ENCODE measurements at regions not wholly inside any gene's neighbourhood (a gene's known extent, or its start where the extent isn't known, plus 50 kb on each side); places are given as distances from the start of the nearest gene placed in this dataset.

- Mint-ChIP-seq H3K36me3 (ENCODE audit: insufficient read depth) (no peaks in the 10 kb centered on the region), H3K4me3 (no peak overlapping the region), H3K9me3 (no peaks in the 10 kb centered on the region), H3K27me3 (peaks cover 9 to 18% of the 10 kb centered on the region in 2 donors), H3K4me1 (ENCODE audit: low read depth in 2 of 2) (peaks cover 0 to 2% of the 10 kb centered on the region in 2 donors), H3K27ac (no peak overlapping the region)
- ATAC-seq (replicated peaks) (no peak), DNase-seq (no peak)
Measured at GRCh38 chr5:82346399-82347165, 68.4 kb upstream of the RPS23 start.

DNA sequence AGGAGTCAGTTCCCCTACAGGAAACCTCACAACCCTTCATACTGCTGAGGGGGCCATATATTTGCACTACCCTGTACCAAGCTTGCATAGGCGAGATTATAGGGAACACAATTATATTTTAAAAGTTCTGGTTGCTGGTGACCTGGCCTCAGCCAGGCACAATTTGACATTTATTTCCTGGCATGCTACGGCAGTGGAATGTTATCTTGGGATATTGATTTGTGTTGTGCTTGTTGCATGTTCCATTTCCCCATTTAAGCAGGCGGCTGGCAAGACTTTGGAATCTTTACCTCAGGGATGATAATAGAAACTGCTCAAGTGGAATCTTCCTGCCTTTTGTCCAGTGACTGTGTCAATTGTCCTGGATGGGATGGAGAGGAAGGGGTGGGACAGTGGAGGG lies 67.0 kb upstream of the RPS23 start:
- DNase-seq (no peak), ATAC-seq (replicated peaks) (no peak)
- H3K4me3 Mint-ChIP-seq = no peak overlapping the region
- H3K27me3 Mint-ChIP-seq = peaks cover 16 to 29% of the 10 kb centered on the region in 2 donors
- no peaks in the 10 kb centered on the region for H3K9me3 Mint-ChIP-seq
- peaks cover 0 to 4% of the 10 kb centered on the region in 2 donors for H3K4me1 Mint-ChIP-seq (ENCODE audit: low read depth in 2 of 2)
- no peak overlapping the region for H3K27ac Mint-ChIP-seq
- H3K36me3 Mint-ChIP-seq (ENCODE audit: insufficient read depth) = no peaks in the 10 kb centered on the region

DNA sequence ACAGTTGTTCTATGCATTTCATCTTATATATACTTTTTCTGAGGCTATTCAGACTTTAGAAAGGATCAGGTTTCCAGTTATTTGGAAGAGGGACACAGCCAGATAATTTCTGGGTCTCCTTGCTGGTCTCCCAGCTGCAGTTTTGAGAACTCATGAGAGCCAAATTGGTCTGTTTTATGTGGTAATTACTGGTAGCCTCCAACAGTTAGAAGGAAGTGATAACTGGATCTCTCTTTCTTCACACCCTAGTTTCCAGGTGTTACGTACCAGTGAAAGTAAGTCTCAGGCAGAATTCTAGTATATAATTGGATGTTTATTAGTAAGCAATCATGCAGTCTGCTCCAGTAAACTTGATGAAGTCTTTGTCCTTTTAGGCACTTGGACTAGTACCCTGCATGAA lies 63.2 kb upstream of the RPS23 start:
- no peak overlapping the region for H3K4me3 Mint-ChIP-seq
- peaks cover 18 to 44% of the 10 kb centered on the region in 2 donors for H3K27me3 Mint-ChIP-seq
- DNase-seq (no peak), ATAC-seq (replicated peaks) (no peak)
- H3K27ac Mint-ChIP-seq = no peak overlapping the region
- H3K9me3 Mint-ChIP-seq = no peaks in the 10 kb centered on the region
- H3K4me1 Mint-ChIP-seq (ENCODE audit: low read depth in 2 of 2) = peaks cover 0 to 4% of the 10 kb centered on the region in 2 donors
- H3K36me3 Mint-ChIP-seq (ENCODE audit: insufficient read depth) = no peaks in the 10 kb centered on the region

GRCh38 chr5:82340799-82341198 lies 62.6 kb upstream of the RPS23 start:
- H3K36me3 Mint-ChIP-seq (ENCODE audit: insufficient read depth) = no peaks in the 10 kb centered on the region
- DNase-seq (no peak), ATAC-seq (replicated peaks) (no peak)
- no peak overlapping the region for H3K4me3 Mint-ChIP-seq
- peaks cover 18 to 44% of the 10 kb centered on the region in 2 donors for H3K27me3 Mint-ChIP-seq
- no peak overlapping the region for H3K27ac Mint-ChIP-seq
- no peaks in the 10 kb centered on the region for H3K9me3 Mint-ChIP-seq
- H3K4me1 Mint-ChIP-seq (ENCODE audit: low read depth in 2 of 2) = peaks cover 0 to 4% of the 10 kb centered on the region in 2 donors

DNA sequence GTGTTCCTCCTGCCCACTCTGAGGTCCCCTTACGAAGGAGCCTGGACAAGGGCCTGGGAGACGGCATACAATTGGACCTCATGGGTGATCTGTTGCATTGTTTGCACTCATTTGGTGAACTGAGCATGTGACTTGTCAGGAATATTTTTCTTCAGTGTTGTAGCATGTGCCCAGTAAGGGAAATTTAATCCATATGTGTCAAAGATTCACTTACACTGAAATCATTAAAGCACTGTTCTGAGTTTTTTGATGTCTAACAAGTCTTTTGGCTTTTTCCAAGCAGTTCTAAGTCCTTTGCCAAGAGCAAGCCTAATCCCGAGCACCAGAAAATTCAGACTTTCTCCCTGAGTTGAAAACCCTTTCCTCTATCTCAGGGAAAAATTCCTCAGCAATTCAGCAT lies 61.6 kb upstream of the RPS23 start:
- peaks cover 0 to 4% of the 10 kb centered on the region in 2 donors for H3K4me1 Mint-ChIP-seq (ENCODE audit: low read depth in 2 of 2)
- ATAC-seq (replicated peaks) = no peak
- DNase-seq = no peak
- H3K4me3 Mint-ChIP-seq = no peak overlapping the region
- H3K36me3 Mint-ChIP-seq (ENCODE audit: insufficient read depth) = no peaks in the 10 kb centered on the region
- no peak overlapping the region for H3K27ac Mint-ChIP-seq
- H3K27me3 Mint-ChIP-seq = peaks cover 18 to 36% of the 10 kb centered on the region in 2 donors
- no peaks in the 10 kb centered on the region for H3K9me3 Mint-ChIP-seq

DNA sequence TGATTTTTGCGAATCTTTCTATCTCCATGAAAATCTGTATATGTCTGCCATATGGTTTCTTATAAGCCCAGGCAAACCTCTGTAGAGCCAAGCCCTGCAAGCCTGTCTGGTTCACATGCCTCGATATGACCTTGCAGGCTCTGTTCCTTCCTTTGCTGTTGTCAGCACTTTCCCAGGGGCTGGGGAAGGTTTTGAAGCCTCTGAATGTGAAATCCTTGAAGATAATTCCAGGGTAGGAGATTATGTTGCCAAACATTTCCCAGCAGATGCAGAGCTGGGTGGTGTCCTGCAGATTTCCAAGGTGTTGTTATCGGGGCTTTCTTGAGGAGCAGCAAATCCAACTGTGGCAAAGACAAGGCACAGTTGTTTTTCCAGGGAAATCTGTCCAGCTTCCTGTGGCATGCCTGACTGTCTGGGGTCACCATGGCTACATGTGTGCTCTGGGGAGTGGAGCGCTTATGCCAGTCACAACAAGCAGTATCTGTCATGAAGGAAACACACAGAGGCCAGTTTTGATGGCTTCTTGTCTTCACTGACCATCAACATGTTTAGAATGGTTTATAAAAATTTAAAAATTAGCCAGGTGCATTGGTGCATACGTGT lies 60.7 kb upstream of the RPS23 start:
- no peaks in the 10 kb centered on the region for H3K9me3 Mint-ChIP-seq
- peaks cover 15 to 31% of the 10 kb centered on the region in 2 donors for H3K27me3 Mint-ChIP-seq
- peaks cover 0 to 4% of the 10 kb centered on the region in 2 donors for H3K4me1 Mint-ChIP-seq (ENCODE audit: low read depth in 2 of 2)
- no peaks in the 10 kb centered on the region for H3K36me3 Mint-ChIP-seq (ENCODE audit: insufficient read depth)
- DNase-seq (no peak), ATAC-seq (replicated peaks) (no peak)
- no peak overlapping the region for H3K27ac Mint-ChIP-seq
- no peak overlapping the region for H3K4me3 Mint-ChIP-seq

- DNase-seq = no peak
- no peak overlapping the region for H3K27ac Mint-ChIP-seq
- no peak overlapping the region for H3K4me3 Mint-ChIP-seq
- H3K9me3 Mint-ChIP-seq = no peaks in the 10 kb centered on the region
- peaks cover 0 to 4% of the 10 kb centered on the region in 2 donors for H3K4me1 Mint-ChIP-seq (ENCODE audit: low read depth in 2 of 2)
- ATAC-seq (replicated peaks) = no peak
- peaks cover 12 to 26% of the 10 kb centered on the region in 2 donors for H3K27me3 Mint-ChIP-seq
- H3K36me3 Mint-ChIP-seq (ENCODE audit: insufficient read depth) = no peaks in the 10 kb centered on the region
Measured at GRCh38 chr5:82336959-82337351, 58.8 kb upstream of the RPS23 start.

DNA sequence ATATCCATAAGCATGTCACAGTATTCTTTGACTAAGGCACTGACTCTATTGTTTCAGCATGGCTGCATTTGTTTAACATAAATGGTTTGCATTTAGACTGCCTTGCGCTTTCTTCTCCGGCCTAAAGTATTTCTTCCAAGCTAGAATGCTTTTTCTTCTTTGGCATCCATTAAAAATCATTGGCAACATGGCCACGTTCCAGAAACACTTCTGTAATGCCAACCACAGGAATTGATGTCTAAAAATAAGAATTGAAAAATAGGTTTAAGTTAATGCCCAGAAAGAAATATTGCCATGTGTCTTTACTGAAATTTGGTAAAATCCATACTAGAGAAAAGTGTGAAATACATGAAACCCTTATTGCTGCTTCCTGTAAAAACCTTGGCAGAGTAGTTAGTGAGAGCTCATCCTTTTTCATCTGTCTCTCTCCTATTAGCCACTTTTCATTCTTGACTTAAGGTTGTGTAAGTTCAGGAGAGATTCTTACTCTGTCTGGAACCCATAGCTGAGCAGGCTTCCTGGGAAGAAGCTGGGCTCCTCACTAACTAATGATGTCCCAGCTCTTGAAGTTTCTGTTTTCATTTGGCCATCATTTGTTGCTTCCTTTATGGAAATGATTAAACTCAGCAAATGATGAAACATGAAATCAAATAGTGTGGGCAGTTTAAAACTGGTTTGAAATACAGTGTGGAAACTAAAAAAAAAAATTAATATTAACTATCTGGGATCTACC lies 58.2 kb upstream of the RPS23 start:
- Mint-ChIP-seq H3K36me3 (ENCODE audit: insufficient read depth) (no peaks in the 10 kb centered on the region), H3K27ac (no peak overlapping the region), H3K9me3 (no peaks in the 10 kb centered on the region), H3K4me1 (ENCODE audit: low read depth in 2 of 2) (peaks cover 0 to under 1% of the 10 kb centered on the region in 2 donors), H3K27me3 (peaks cover 7 to 26% of the 10 kb centered on the region in 2 donors), H3K4me3 (no peak overlapping the region)
- DNase-seq (no peak), ATAC-seq (replicated peaks) (no peak)

DNA sequence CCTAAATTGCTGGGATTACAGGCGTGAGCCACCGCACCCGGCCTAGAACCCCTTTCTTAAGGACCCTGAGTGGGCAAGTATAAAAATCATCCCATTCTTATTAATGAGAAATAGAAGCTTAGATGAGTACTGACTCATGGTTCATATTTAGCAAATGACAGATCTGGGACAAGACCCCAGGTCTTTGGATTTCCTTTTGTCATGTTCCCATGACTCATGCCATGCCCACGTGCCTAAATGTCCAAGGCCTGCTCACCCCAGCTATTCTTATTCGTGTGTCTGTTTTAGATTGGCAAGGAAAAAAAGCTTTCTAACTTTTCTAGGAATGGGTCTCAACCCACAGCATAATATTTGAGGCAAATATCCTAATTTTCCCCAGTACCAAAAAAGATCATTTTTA lies 57.7 kb upstream of the RPS23 start:
- Mint-ChIP-seq H3K9me3 (no peaks in the 10 kb centered on the region), H3K4me3 (no peak overlapping the region), H3K27ac (no peak overlapping the region), H3K27me3 (peaks cover 6 to 22% of the 10 kb centered on the region in 2 donors), H3K36me3 (ENCODE audit: insufficient read depth) (no peaks in the 10 kb centered on the region), H3K4me1 (ENCODE audit: low read depth in 2 of 2) (no peaks in the 10 kb centered on the region)
- ATAC-seq (replicated peaks) (no peak), DNase-seq (no peak)

- Mint-ChIP-seq H3K4me3 (no peak overlapping the region), H3K27me3 (peaks cover 0 to 20% of the 10 kb centered on the region in 2 donors), H3K36me3 (ENCODE audit: insufficient read depth) (no peaks in the 10 kb centered on the region), H3K9me3 (no peaks in the 10 kb centered on the region), H3K27ac (no peak overlapping the region), H3K4me1 (ENCODE audit: low read depth in 2 of 2) (no peaks in the 10 kb centered on the region)
- ATAC-seq (replicated peaks) (no peak), DNase-seq (no peak)
Measured at GRCh38 chr5:82334856-82335255, 56.7 kb upstream of the RPS23 start.

- ATAC-seq (replicated peaks) = no peak
- H3K36me3 Mint-ChIP-seq (ENCODE audit: insufficient read depth) = no peaks in the 10 kb centered on the region
- peaks cover 0 to 18% of the 10 kb centered on the region in 2 donors for H3K27me3 Mint-ChIP-seq
- no peak overlapping the region for H3K27ac Mint-ChIP-seq
- DNase-seq = no peak
- no peak overlapping the region for H3K4me3 Mint-ChIP-seq
- H3K9me3 Mint-ChIP-seq = no peaks in the 10 kb centered on the region
- H3K4me1 Mint-ChIP-seq (ENCODE audit: low read depth in 2 of 2) = no peaks in the 10 kb centered on the region
Measured at GRCh38 chr5:82334085-82334692, 56.0 kb upstream of the RPS23 start.

- no peak overlapping the region for H3K4me3 Mint-ChIP-seq
- no peaks in the 10 kb centered on the region for H3K36me3 Mint-ChIP-seq (ENCODE audit: insufficient read depth)
- ATAC-seq (replicated peaks) = no peak
- no peak overlapping the region for H3K27ac Mint-ChIP-seq
- DNase-seq = no peak
- peaks cover 0 to 21% of the 10 kb centered on the region in 2 donors for H3K27me3 Mint-ChIP-seq
- no peaks in the 10 kb centered on the region for H3K4me1 Mint-ChIP-seq (ENCODE audit: low read depth in 2 of 2)
- H3K9me3 Mint-ChIP-seq = no peaks in the 10 kb centered on the region
Measured at GRCh38 chr5:82332886-82333615, 54.9 kb upstream of the RPS23 start.
